ENCODE measurements at regions not wholly inside any gene's neighbourhood (a gene's known extent, or its start where the extent isn't known, plus 50 kb on each side); places are given as distances from the start of the nearest gene placed in this dataset.

DNA sequence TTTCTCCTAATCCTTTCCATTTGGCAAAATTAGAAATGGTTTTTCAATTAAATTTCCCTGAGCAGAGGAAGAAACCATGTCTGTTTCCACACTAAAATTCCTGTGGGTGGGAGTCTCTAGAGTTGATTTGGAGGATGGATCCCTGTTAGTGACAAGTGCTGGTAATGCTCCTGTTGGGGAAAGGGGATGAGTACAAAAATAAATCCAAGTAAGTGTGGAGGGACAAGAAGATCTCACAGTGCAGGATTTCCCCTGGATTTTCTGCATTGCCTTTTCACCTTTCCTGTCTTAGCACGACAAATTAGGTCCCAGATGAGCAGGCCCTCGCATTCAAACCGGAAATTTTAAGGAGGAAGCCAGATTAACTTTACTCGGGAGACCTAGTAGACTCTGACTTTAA lies 107.5 kb downstream of the DAD1 start:
- Histone ChIP-seq H3K9me3 (ENCODE audit: control insufficient read depth in 4 of 4, low read length in 3 of 4) (no peaks in the 10 kb centered on the region), H3K36me3 (ENCODE audit: control insufficient read depth in 4 of 4, insufficient read depth in 3 of 4, low read depth in 1 of 4, low read length in 3 of 4) (no peaks in the 10 kb centered on the region), H3K4me1 (ENCODE audit: control insufficient read depth in 4 of 4, insufficient read depth in 4 of 4, low read length in 3 of 4) (no peaks in the 10 kb centered on the region), H3K27me3 (ENCODE audit: control insufficient read depth in 4 of 4, insufficient read depth in 4 of 4, low read length in 3 of 4) (peaks cover 0 to 6% (median 0%) of the 10 kb centered on the region in 4 donors), H3K9ac (ENCODE audit: low read depth in 1 of 2, low read length in 2 of 2) (no peak overlapping the region), H3K27ac (ENCODE audit: low read depth in 1 of 2, low read length in 2 of 2) (no peak overlapping the region), H3K4me3 (ENCODE audit: low read depth in 1 of 3, low read length in 3 of 3) (no peak overlapping the region)
- no peak for DNase-seq (ENCODE audit: low spot score)
- no peak for TF ChIP-seq YY1 (IDR thresholded peaks at IDR 0.05)
- no peak for TF ChIP-seq TAF1 (conservative IDR thresholded peaks at IDR 0.05)
- no peak for TF ChIP-seq EGR1 (IDR thresholded peaks at IDR 0.05; ENCODE audit: low read depth in 2 of 2)
- TF ChIP-seq RXRA (IDR thresholded peaks at IDR 0.05): no peak
- TF ChIP-seq, protein P1, sequence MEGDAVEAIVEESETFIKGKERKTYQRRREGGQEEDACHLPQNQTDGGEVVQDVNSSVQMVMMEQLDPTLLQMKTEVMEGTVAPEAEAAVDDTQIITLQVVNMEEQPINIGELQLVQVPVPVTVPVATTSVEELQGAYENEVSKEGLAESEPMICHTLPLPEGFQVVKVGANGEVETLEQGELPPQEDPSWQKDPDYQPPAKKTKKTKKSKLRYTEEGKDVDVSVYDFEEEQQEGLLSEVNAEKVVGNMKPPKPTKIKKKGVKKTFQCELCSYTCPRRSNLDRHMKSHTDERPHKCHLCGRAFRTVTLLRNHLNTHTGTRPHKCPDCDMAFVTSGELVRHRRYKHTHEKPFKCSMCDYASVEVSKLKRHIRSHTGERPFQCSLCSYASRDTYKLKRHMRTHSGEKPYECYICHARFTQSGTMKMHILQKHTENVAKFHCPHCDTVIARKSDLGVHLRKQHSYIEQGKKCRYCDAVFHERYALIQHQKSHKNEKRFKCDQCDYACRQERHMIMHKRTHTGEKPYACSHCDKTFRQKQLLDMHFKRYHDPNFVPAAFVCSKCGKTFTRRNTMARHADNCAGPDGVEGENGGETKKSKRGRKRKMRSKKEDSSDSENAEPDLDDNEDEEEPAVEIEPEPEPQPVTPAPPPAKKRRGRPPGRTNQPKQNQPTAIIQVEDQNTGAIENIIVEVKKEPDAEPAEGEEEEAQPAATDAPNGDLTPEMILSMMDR (IDR thresholded peaks at IDR 0.05; ENCODE audit: low read depth, low read length, missing input control): no peak
- no peak for TF ChIP-seq HNF4A (conservative IDR thresholded peaks at IDR 0.05)
- TF ChIP-seq, protein P2, sequence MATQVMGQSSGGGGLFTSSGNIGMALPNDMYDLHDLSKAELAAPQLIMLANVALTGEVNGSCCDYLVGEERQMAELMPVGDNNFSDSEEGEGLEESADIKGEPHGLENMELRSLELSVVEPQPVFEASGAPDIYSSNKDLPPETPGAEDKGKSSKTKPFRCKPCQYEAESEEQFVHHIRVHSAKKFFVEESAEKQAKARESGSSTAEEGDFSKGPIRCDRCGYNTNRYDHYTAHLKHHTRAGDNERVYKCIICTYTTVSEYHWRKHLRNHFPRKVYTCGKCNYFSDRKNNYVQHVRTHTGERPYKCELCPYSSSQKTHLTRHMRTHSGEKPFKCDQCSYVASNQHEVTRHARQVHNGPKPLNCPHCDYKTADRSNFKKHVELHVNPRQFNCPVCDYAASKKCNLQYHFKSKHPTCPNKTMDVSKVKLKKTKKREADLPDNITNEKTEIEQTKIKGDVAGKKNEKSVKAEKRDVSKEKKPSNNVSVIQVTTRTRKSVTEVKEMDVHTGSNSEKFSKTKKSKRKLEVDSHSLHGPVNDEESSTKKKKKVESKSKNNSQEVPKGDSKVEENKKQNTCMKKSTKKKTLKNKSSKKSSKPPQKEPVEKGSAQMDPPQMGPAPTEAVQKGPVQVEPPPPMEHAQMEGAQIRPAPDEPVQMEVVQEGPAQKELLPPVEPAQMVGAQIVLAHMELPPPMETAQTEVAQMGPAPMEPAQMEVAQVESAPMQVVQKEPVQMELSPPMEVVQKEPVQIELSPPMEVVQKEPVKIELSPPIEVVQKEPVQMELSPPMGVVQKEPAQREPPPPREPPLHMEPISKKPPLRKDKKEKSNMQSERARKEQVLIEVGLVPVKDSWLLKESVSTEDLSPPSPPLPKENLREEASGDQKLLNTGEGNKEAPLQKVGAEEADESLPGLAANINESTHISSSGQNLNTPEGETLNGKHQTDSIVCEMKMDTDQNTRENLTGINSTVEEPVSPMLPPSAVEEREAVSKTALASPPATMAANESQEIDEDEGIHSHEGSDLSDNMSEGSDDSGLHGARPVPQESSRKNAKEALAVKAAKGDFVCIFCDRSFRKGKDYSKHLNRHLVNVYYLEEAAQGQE (IDR thresholded peaks at IDR 0.05): no peak
- no peak for TF ChIP-seq GABPA (IDR thresholded peaks at IDR 0.05 in 1 of 2, conservative IDR thresholded peaks at IDR 0.05 in 1 of 2)
- no peak for TF ChIP-seq RAD21 (IDR thresholded peaks at IDR 0.05)
- TF ChIP-seq FOXA1 (IDR thresholded peaks at IDR 0.05): no peak
- TF ChIP-seq, protein P3, sequence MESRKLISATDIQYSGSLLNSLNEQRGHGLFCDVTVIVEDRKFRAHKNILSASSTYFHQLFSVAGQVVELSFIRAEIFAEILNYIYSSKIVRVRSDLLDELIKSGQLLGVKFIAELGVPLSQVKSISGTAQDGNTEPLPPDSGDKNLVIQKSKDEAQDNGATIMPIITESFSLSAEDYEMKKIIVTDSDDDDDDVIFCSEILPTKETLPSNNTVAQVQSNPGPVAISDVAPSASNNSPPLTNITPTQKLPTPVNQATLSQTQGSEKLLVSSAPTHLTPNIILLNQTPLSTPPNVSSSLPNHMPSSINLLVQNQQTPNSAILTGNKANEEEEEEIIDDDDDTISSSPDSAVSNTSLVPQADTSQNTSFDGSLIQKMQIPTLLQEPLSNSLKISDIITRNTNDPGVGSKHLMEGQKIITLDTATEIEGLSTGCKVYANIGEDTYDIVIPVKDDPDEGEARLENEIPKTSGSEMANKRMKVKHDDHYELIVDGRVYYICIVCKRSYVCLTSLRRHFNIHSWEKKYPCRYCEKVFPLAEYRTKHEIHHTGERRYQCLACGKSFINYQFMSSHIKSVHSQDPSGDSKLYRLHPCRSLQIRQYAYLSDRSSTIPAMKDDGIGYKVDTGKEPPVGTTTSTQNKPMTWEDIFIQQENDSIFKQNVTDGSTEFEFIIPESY (IDR thresholded peaks at IDR 0.05): no peak
- no peak for TF ChIP-seq FOXA2 (IDR thresholded peaks at IDR 0.05)
- no peak for TF ChIP-seq JUND (IDR thresholded peaks at IDR 0.05)
- TF ChIP-seq NR2F2 (IDR thresholded peaks at IDR 0.05): no peak
- TF ChIP-seq, protein P4, sequence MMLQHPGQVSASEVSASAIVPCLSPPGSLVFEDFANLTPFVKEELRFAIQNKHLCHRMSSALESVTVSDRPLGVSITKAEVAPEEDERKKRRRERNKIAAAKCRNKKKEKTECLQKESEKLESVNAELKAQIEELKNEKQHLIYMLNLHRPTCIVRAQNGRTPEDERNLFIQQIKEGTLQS (IDR thresholded peaks at IDR 0.05): no peak
- TF ChIP-seq, protein P5, sequence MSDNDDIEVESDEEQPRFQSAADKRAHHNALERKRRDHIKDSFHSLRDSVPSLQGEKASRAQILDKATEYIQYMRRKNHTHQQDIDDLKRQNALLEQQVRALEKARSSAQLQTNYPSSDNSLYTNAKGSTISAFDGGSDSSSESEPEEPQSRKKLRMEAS (IDR thresholded peaks at IDR 0.05): no peak
- TF ChIP-seq HNF4G (IDR thresholded peaks at IDR 0.05): no peak
- no peak for TF ChIP-seq SP1 (IDR thresholded peaks at IDR 0.05)
- 61% methylated on average over 4 of the region's 4 CpGs for WGBS

Measured in liver (tissue), 8 donors.